Epithelial cell of esophagus (primary cell): ENCODE measurements at regions not wholly inside any gene's neighbourhood (a gene's known extent, or its start where the extent isn't known, plus 50 kb on each side); places are given as distances from the start of the nearest gene placed in this dataset.

Source experiments
- DNase-seq: peaks from one replicate; pipeline ENCODE4 v3.0.0; 2010; ENCODE audit warnings: low read depth
- H3K4me3 ChIP-seq: 2 replicates; pipeline ENCODE4 v1.5.1; 2011; ENCODE audit warnings: mild to moderate bottlenecking, low read length, control low read depth
- TF ChIP-seq, protein P1 (sequence below): IDR thresholded peaks from 2 replicates; pipeline ENCODE4 v1.5.1; 2011; ENCODE audit warnings: low read depth, mild to moderate bottlenecking, low read length, control low read depth, inconsistent platforms; ENCODE audit not compliant: insufficient read depth; ENCODE audit errors: missing control alignments

DNA sequence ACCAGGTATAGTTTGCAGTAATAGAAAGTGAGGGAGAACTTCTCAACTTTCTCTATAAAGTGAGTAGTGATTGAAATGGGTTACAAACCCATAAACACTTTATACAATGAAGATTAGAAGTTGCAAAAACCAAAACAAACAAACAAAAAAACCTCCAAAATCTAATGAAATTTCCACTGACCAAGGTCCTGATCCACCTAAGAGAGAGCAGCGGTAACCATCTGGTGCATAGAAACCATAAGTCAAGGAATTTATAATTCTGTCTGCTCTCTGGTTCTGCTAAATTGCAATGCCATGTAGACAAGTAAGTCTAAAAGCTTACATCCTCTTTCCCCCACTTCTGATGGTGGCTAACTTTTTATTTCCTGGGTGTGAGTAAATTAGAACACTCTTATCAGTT lies 463.4 kb downstream of the EFNB2 start:
- TF ChIP-seq, protein P1, sequence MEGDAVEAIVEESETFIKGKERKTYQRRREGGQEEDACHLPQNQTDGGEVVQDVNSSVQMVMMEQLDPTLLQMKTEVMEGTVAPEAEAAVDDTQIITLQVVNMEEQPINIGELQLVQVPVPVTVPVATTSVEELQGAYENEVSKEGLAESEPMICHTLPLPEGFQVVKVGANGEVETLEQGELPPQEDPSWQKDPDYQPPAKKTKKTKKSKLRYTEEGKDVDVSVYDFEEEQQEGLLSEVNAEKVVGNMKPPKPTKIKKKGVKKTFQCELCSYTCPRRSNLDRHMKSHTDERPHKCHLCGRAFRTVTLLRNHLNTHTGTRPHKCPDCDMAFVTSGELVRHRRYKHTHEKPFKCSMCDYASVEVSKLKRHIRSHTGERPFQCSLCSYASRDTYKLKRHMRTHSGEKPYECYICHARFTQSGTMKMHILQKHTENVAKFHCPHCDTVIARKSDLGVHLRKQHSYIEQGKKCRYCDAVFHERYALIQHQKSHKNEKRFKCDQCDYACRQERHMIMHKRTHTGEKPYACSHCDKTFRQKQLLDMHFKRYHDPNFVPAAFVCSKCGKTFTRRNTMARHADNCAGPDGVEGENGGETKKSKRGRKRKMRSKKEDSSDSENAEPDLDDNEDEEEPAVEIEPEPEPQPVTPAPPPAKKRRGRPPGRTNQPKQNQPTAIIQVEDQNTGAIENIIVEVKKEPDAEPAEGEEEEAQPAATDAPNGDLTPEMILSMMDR, result no peak
- H3K4me3 ChIP-seq, result no peak overlapping the region
- no peak for DNase-seq

DNA sequence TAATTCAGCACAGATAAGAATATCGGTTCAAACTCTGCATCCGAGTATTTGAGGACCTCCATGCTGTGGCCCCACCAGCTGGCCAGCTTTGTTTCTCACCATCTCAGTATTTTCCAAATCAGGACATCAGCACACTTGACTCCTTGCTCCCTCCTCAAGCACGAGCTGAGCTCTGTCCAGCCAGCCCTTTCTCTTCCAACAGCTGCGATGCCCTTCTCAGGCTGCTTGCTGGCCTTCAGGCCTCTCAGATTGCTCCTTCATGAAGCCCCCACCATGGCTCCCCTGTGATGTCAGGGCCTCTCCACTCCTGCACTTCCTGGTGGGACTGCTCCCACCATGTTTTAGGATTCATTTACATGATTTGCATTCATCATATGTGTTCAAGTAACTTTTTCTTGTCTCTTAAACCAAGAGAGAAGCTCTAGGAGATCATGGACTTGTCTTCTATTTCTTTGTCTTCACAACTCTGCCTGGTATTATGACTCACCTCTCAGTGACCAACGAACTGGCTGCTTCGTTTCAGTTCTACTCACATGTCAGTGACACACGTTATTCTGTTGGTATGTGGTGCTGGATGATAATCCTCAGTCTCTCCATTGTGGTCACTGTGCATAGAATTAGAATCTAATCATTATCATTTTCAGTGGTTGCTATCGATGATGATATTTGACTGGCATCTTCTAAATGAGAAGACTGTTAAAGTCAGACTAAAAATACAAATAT lies 471.7 kb downstream of the EFNB2 start:
- TF ChIP-seq, protein P1, result no peak

DNA sequence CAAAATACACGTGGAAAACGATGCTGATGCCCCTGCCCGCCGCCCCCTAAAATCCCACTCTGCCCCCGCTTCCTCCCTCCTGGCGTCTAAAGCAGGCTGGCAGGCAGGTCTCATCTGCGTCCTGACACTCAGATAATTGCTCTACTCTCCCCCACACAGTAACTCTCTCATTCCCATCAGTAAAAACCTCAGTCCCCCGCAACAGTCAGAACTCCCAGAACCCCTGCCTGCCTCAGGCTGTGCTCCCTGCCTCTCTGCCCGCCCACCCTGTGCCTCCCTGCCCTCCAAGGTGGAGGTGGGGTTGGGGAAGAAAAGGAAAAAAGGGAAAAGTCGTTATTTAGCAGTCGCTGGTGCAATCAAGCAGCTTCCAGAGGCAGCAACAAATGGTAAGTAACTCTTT lies 473.7 kb downstream of the EFNB2 start:
- H3K4me3 ChIP-seq, result no peak overlapping the region
- TF ChIP-seq, protein P1, result no peak
- DNase-seq, result no peak

More for the DNA sequence above, 471.7 kb downstream of the EFNB2 start:
- peak; percentile 80 for DNase-seq
- H3K4me3 ChIP-seq, result no peak overlapping the region

DNA sequence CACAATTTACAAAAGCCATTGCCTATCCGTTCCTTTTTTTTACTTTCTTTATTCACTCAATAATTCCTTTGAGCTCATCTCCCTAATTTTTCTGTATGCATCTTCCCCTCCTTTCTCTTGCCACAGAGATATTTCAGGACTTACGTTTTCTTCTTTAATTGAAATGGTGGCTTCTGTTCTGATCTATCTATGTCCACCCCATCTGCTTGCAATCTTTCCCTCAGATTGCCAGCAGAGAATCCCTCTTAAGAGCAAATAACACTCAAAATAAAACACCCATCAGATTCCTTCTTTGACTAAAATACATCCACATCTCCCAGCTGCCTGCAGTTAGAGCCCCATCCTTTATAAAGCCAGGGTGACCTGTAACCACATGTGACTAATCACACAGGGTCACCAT lies 478.6 kb downstream of the EFNB2 start:
- TF ChIP-seq, protein P1, result no peak
- no peak overlapping the region for H3K4me3 ChIP-seq
- no peak for DNase-seq

DNA sequence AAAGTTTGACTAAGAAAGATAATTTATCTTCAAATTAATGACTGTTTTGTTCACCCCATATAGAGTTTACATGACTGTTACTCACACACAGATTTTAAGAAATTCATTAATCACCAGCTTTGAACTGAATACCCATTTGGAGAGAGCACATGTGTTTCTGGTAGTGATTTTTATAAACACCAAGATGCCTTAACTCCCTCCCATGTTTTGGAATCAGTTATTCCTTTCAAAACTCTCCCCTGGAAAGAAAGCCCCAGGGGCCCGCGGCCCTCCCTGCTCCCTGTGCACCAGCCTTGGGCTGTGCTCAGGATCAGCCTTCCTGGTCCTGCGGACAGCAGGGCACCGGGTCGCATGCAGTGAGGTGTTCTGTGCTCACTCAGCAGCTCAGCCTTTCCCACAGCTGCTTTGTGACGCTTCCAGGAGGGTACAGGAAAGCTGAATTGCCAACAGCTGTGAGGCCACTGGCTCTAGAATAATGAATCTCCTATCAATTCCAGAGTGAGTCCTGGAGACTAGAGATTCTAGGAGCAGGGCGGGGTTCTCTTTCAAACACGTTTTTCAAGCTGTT lies 483.2 kb downstream of the EFNB2 start:
- TF ChIP-seq, protein P1, result no peak
- H3K4me3 ChIP-seq, result no peak overlapping the region
- DNase-seq, result no peak

DNA sequence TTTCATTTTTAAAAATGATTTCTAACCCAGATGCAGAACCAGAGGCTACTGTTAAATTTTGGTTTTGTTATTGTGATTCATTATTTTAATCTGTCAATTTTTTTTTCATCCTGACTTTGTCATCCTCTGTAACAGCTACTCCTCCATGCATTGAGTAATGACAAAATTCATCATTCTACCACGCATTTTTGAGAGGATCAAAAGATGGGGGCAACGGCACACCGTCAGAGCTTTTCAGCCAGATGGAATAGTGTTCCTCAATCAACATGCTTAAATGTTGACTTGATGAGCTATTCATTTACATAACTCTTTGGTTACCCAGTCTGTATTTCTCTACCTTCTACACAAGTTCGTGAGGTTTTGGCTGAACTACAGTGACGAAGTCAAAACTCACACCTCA lies 486.3 kb downstream of the EFNB2 start:
- TF ChIP-seq, protein P1, result no peak
- no peak for DNase-seq
- H3K4me3 ChIP-seq, result no peak overlapping the region

DNA sequence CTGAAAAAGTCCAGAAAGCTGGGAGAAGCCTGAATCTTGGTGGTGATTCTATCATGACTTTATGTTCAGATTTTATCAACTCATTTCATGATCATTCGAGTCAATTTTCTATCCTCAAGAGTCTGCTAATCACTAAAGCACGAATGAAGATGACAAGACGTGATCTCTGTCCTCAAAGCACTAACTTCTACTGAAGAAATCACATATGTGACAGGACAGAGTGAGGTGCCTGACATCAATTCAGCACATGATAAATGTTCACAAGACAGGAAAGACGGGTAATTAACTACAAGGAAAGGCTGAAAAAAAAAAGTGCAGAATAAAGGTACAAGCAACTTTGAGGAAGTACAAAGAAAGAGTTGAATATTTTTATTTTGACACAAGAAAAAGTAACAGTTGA lies 487.1 kb downstream of the EFNB2 start:
- no peak overlapping the region for H3K4me3 ChIP-seq
- DNase-seq, result no peak
- TF ChIP-seq, protein P1, result no peak
